Tibial nerve (tissue), 4 donors: ENCODE measurements at regions not wholly inside any gene's neighbourhood (a gene's known extent, or its start where the extent isn't known, plus 50 kb on each side); places are given as distances from the start of the nearest gene placed in this dataset.

Experiments used
- DNase-seq, 2 donors: peaks; one replicate each; pipeline ENCODE4 v3.0.0-alpha.2; 2019; ENCODE audit warnings: low spot score in 2 of 2
- H3K27ac ChIP-seq, 4 donors: fragments of 200-600 bp; sonication (generic) in 3 of 4; one replicate each; pipeline ENCODE4 v1.5.1; 2017 to 2019; ENCODE audit warnings: mild to moderate bottlenecking in 1 of 4
- H3K27me3 ChIP-seq, 2 donors: fragments of 200-600 bp; sonication (generic) in 1 of 2; one replicate each; pipeline versions ENCODE4 v1.5.1 to v1.6.0; 2017 to 2019
- H3K36me3 ChIP-seq, 3 donors: fragments of 200-600 bp; sonication (generic); one replicate each; pipeline ENCODE4 v1.5.1; 2018 to 2019
- H3K4me1 ChIP-seq, 4 donors: fragments of 200-600 bp; sonication (generic) in 3 of 4; one replicate each; pipeline ENCODE4 v1.5.1; 2017 to 2019
- H3K4me3 ChIP-seq, 4 donors: fragments of 200-600 bp; sonication (generic) in 3 of 4; one replicate each; pipeline ENCODE4 v1.5.1; 2017 to 2019; ENCODE audit warnings: mild to moderate bottlenecking in 1 of 4, moderate library complexity in 1 of 4
- H3K9me3 ChIP-seq, 4 donors: fragments of 200-600 bp; sonication (generic) in 3 of 4; one replicate each; pipeline ENCODE4 v1.5.1; 2017 to 2019
- CTCF ChIP-seq, 5 experiments: fragments of 200-600 bp in 3 of 5; fragments of 450-650 bp in 2 of 5; sonication (generic) in 3 of 5; IDR thresholded peaks; one replicate each; pipeline ENCODE4 v1.5.1; 2016 to 2019; ENCODE audit warnings: antibody characterized with exemption in 5 of 5, mild to moderate bottlenecking in 3 of 5, moderate library complexity in 2 of 5
- EP300 ChIP-seq, 2 donors: sonication (generic); formaldehyde crosslinking; IDR thresholded peaks; one replicate each; pipeline ENCODE4 v1.6.1; 2017; ENCODE audit warnings: antibody characterized with exemption in 2 of 2, mild to moderate bottlenecking in 1 of 2
- POLR2A ChIP-seq, 2 donors: fragments of 450-650 bp; IDR thresholded peaks; one replicate each; pipeline ENCODE4 v1.6.1; 2017; ENCODE audit warnings: antibody characterized with exemption in 2 of 2, mild to moderate bottlenecking in 2 of 2, moderate library complexity in 2 of 2
- WGBS, 2 donors: methylation state at CpG; one replicate each; pipeline ENCODE4 v1.1.5; 2018; 5-methylcytosine and 5-hydroxymethylcytosine counted together

- no peak for DNase-seq
- WGBS, 2 donors = 47 to 53% methylated on average over 3 of the region's 3 CpGs
- TF ChIP-seq CTCF (IDR thresholded peaks at IDR 0.05) (no peak), POLR2A (IDR thresholded peaks at IDR 0.05) (no peak), EP300 (IDR thresholded peaks at IDR 0.05) (no peak)
- Histone ChIP-seq H3K9me3 (no peaks in the 10 kb centered on the region), H3K36me3 (no peaks in the 10 kb centered on the region), H3K4me3 (no peak overlapping the region), H3K27me3 (no peaks in the 10 kb centered on the region), H3K4me1 (peaks cover 0 to 12% (median 3%) of the 10 kb centered on the region in 4 donors), H3K27ac (no peak overlapping the region)
Observed at GRCh38 chr4:10299601-10300000, 157.6 kb downstream of the ZNF518B start.

GRCh38 chr4:10298681-10299080, 158.5 kb downstream of the ZNF518B start:
- peaks cover 0 to 12% (median 3%) of the 10 kb centered on the region in 4 donors for H3K4me1 ChIP-seq
- H3K36me3 ChIP-seq = no peaks in the 10 kb centered on the region
- H3K27me3 ChIP-seq = no peaks in the 10 kb centered on the region
- no peaks in the 10 kb centered on the region for H3K9me3 ChIP-seq
- DNase-seq = no peak
- no peak overlapping the region for H3K4me3 ChIP-seq
- WGBS, 2 donors = 94 to 95% methylated on average over 3 of the region's 3 CpGs
- H3K27ac ChIP-seq = no peak overlapping the region
- TF ChIP-seq POLR2A (IDR thresholded peaks at IDR 0.05) (no peak), CTCF (IDR thresholded peaks at IDR 0.05) (no peak), EP300 (IDR thresholded peaks at IDR 0.05) (no peak)

GRCh38 chr4:10296730-10297129, 160.5 kb downstream of the ZNF518B start:
- no peak for TF ChIP-seq CTCF (IDR thresholded peaks at IDR 0.05)
- no peak for TF ChIP-seq POLR2A (IDR thresholded peaks at IDR 0.05)
- TF ChIP-seq EP300 (IDR thresholded peaks at IDR 0.05) = peak; percentile 66 to 78
- H3K36me3 ChIP-seq = no peaks in the 10 kb centered on the region
- H3K27ac ChIP-seq = peak overlapping the region; percentile 48 to 82 (median 70)
- H3K4me3 ChIP-seq = no peak overlapping the region
- H3K9me3 ChIP-seq = no peaks in the 10 kb centered on the region
- no peak for DNase-seq
- H3K4me1 ChIP-seq = peaks cover 0 to 12% (median 3%) of the 10 kb centered on the region in 4 donors
- WGBS, 2 donors = 25 to 38% methylated on average over 3 of the region's 3 CpGs
- no peaks in the 10 kb centered on the region for H3K27me3 ChIP-seq

- no peak for DNase-seq
- WGBS, 2 donors = 92 to 95% methylated on average over 3 of the region's 3 CpGs
- peaks cover 0 to 12% (median 3%) of the 10 kb centered on the region in 4 donors for H3K4me1 ChIP-seq
- H3K36me3 ChIP-seq = no peaks in the 10 kb centered on the region
- no peaks in the 10 kb centered on the region for H3K27me3 ChIP-seq
- no peak for TF ChIP-seq EP300 (IDR thresholded peaks at IDR 0.05)
- TF ChIP-seq POLR2A (IDR thresholded peaks at IDR 0.05) = no peak
- no peak for TF ChIP-seq CTCF (IDR thresholded peaks at IDR 0.05)
- H3K27ac ChIP-seq = peak overlapping the region; percentile 48 to 82 (median 70)
- H3K9me3 ChIP-seq = no peaks in the 10 kb centered on the region
- H3K4me3 ChIP-seq = no peak overlapping the region
Observed at GRCh38 chr4:10295301-10295700, 161.9 kb downstream of the ZNF518B start.

- no peak for DNase-seq
- Histone ChIP-seq H3K27ac (no peak overlapping the region), H3K9me3 (no peaks in the 10 kb centered on the region), H3K4me1 (no peaks in the 10 kb centered on the region), H3K27me3 (no peaks in the 10 kb centered on the region), H3K36me3 (no peaks in the 10 kb centered on the region), H3K4me3 (no peak overlapping the region)
- WGBS, 2 donors = 66 to 74% methylated on average over 2 of the region's 2 CpGs
- TF ChIP-seq EP300 (IDR thresholded peaks at IDR 0.05) = no peak
- no peak for TF ChIP-seq CTCF (IDR thresholded peaks at IDR 0.05)
- no peak for TF ChIP-seq POLR2A (IDR thresholded peaks at IDR 0.05)
Observed at GRCh38 chr4:10289538-10289906, 167.7 kb downstream of the ZNF518B start.
